ENCODE measurements at regions not wholly inside any gene's neighbourhood (a gene's known extent, or its start where the extent isn't known, plus 50 kb on each side); places are given as distances from the start of the nearest gene placed in this dataset.

DNA sequence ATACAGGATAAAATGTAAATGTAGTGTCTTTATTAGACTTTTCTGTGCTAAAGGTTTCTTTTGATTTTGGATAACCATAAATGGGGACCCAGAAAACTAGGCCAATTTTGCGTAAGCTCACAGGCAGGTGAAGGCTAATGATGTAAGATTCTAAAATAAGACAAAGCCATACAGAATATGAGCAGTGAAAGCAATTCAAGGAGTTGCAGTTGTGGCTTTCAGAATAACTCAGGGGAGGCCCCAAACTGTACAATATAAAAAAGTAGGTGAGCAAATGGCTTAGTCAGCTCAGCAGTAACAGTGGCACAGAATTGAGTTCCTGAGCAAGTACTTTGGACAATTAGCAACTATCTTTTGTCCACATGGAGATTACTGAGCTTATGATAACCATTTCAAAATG lies 81.7 kb upstream of the NRP1 start:
- DNase-seq (ENCODE audit: low read depth in 2 of 2): no peak

DNA sequence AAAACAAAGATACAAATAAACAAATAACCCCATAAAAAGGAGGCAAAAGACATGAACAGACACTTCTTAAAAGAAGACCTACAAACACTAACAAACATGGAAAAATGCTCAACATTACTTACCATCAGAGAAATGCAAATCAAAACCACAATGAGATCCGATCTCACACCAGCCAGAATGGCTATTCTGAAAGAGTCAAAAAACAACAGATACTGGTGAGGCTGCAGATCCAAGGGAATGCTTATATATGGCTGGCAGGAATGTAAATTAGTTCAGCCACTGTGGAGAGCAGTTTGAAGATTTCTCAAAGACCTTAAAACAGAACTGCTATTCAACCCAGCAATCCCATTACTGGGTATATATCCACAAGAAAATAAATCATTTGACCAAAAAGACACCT lies 80.4 kb upstream of the NRP1 start:
- no peak for DNase-seq (ENCODE audit: low read depth in 2 of 2)

DNA sequence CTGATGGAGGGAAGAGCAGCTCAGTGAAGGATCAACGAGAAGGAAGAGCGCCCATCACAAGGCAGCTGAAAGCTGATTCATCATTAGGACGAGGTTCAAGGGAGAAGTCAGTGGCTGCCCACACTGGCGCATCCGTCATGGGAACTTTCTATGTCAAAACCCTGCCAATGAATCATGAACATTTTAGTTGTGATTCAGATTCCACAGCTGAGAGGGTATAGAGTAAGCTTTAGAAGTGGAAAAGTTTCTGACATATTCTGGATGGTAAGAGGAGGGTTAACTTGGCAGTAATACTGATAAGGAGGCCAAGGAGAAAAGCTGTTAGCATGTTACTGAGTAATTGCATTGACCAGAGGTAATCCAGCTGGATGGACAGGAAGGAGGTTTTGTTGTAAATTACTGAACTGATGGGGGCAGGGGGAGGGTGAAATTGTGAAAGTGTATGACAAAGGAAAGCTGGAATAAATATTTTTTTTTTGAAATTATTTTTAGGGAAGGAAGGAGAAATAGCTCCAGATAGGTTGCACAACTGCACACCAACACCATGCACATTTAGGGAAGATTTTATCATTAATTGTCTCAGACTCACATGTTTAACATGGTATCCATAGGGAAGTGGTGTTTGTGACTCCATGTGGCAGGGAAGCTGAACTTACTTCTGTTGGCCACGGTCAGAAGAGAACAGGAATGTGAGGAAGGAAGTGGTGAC lies 78.3 kb upstream of the NRP1 start:
- DNase-seq (ENCODE audit: low read depth in 2 of 2): peak; percentile 78 to 80

- no peak for DNase-seq (ENCODE audit: low read depth in 2 of 2)
Measured at GRCh38 chr10:33412241-33412640, 77.8 kb upstream of the NRP1 start.

- DNase-seq (ENCODE audit: low read depth in 2 of 2): no peak
Measured at GRCh38 chr10:33410860-33411234, 76.4 kb upstream of the NRP1 start.

DNA sequence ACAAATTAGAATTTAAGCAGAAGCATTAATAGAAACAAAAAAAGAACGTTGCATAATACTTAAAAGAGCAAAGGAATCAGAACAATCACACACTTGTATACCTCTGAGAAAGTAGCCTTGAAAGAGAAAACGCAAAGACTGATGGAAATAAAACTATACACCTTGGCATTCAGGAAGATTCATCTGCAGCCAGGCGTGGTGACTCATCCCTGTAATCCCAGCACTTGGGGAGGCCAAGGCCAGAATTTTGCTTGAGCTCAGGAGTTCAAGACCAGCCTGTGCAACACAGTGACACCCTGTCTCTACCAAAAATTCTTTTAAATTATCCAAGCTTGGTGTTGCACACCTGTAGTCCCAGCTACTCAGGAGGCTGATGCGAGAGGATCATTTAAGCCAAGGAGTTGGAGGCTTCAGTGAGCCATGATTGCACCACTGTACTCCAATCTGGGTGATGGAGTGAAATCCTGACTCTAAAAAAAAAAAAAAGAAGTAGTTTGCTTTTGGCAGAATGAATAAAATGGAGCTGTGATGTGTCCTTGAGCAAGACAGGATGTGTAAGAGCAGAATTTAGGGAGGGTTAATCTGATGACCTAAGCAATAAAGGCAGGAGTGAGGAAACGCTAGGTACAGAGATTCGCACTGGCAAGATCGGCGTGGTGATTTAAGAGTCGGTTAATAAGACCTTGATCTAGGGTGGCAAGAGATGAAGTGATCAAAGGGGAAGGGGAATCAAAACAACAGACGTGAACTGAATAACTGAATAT lies 75.8 kb upstream of the NRP1 start:
- DNase-seq (ENCODE audit: low read depth in 2 of 2): no peak

DNA sequence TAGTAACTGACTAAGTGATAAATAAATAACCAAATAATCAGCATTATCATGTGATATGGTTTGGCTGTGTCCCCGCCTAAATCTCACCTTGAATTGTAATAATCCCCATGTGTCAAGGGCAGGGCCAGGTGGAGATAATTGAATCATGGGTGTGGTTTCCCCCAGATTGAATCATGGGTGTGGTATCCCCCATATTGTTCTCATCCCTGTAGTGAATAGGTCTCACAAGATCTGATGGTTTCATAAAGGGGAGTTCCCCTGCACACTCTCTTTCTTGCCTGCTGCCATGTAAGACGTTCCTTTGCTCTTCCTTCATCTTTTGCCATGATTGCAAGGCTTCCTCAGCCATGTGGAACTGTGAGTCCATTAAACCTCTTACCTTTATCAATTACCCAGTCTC lies 72.1 kb upstream of the NRP1 start:
- DNase-seq (ENCODE audit: low read depth in 2 of 2): no peak

DNA sequence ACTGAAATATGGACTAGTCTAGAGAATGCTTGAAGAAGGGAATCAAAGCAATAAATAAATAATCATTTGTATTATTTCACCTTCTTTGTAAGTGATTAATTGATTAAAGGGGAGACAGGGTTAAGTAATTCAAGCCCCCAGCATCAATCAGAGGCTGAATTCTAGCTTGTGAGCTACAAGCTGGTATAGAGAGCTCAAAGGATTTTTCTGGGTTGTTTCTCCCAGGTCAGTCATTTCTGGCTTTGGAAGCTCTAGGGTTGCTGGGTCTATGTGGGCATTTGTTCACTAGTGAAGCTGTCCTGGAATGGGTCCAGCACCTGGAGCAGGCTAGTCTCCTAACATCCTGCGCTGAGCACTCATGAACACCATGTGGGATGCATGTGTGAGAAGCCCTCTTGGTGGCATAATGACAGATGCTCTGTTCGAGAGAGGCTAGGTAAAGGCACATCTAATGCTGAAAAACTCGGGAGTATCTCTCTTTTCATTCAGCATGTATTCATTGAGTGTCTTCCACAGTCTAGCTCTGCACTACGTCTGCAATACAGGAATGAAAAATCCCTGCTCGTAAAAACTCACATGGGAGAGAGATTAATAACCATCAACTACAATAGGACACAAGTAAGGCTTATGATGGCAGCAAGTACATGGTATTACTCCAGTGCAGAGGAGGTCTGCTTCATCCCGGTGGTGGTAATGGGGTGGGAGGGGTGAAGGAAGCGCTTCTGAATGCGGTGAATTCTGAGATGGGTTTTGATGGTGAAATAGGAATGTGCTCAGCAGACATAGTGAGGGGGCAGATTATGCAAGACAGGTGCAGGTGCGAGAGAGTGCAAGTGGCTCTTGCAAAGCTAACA lies 68.0 kb upstream of the NRP1 start:
- no peak for DNase-seq (ENCODE audit: low read depth in 2 of 2)

GRCh38 chr10:33401300-33401699 lies 66.8 kb upstream of the NRP1 start:
- no peak for DNase-seq (ENCODE audit: low read depth in 2 of 2)

GRCh38 chr10:33398796-33399195 lies 64.3 kb upstream of the NRP1 start:
- DNase-seq (ENCODE audit: low read depth in 2 of 2): no peak

DNA sequence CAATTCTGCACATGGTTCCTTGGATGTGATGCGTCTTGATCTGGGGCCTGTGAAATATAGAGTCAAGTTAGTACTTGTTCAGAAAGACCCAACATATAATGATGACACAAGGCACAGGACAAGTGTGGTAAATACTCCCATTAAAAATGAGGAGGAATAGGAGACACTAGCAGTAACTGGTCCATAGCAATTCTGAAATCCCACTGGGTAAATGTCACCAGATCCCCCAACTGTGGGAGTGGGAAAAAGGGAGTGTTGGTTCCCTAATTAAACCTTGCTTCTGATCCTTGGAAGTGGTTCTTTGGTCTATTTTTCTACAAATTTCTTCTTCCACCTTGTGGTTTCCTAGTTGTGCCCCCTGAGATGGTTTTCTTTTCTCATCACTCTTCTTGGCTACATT lies 62.5 kb upstream of the NRP1 start:
- no peak for DNase-seq (ENCODE audit: low read depth in 2 of 2)

GRCh38 chr10:33396279-33396678 lies 61.8 kb upstream of the NRP1 start:
- no peak for DNase-seq (ENCODE audit: low read depth in 2 of 2)

DNA sequence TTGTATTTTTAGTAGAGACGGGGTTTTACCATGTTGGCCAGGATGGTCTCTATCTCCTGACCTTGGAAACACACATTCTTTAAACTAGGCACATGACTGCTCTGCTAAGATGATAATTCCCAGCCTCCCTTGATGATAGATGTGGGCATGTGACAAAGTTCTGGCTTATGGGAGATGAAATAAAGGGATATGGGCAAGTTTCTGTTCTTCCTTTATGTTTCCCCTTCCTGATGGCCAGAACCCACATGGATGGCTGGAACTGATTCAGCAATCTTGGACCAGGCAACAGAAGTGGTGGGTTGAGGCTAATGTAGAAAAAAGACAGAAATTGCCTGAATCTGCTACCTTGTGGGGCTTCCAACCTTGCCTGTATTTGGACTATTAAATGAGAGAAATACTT lies 60.7 kb upstream of the NRP1 start:
- DNase-seq (ENCODE audit: low read depth in 2 of 2): no peak

DNA sequence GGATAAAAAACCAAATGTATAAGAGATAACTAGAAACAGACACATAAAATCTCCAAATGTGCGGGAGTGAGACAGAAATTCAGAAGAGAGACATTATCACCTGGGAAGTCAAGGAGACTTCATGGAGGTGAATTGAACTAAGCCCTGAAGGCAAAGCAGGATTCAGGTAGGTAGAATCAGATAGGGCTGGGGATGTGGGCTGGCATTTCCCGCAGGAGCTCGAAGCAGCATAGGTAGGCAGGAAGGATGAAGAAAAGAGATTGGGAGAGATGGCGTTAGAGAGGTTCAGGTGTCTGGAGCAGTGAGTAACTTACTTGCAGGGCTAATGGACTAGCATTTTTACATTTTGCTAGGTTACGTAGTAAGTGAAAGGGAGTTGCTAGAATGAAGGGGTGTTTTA lies 58.2 kb upstream of the NRP1 start:
- DNase-seq (ENCODE audit: low read depth in 2 of 2): no peak

GRCh38 chr10:33391611-33392465 lies 57.4 kb upstream of the NRP1 start:
- DNase-seq (ENCODE audit: low read depth in 2 of 2): no peak

DNA sequence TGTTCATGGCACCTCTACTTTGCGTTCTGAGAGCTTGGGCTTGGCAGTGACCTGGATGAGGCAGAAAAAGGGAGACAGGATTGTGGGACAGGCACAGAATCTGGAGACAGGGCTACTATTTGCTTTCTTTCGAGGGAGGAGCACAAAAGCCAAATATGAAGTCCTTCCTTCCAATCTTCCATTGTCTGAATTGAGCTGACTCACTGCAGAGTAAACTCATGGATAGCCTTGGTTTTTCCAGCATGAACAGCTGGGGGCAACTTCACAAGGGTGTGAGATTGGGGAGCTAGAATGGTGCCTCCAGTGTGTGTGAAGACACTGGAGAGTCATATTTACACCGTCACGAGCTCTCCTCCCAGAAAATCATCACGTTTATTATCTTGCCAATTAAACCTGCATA lies 55.6 kb upstream of the NRP1 start:
- DNase-seq (ENCODE audit: low read depth in 2 of 2): no peak

- no peak for DNase-seq (ENCODE audit: low read depth in 2 of 2)
Measured at GRCh38 chr10:33388785-33389184, 54.3 kb upstream of the NRP1 start.

DNA sequence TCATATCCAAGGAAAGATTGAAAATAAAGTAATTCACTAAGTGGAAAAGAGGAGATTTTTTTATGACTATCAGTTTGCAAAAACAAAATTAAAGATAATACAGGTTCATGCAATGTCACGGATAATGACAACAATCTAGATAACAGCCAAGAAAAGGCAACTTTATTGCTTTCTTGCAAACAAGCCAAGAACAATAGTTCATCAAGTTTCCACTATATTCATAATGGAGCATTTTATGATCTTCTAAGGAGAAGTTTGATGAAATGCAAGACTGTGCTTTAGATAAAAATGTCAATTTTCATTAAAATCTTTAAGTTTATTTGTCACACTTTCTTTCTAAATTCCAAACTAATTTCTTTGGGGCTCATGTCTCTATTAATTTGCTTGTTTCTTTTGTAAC lies 53.9 kb upstream of the NRP1 start:
- no peak for DNase-seq (ENCODE audit: low read depth in 2 of 2)

DNA sequence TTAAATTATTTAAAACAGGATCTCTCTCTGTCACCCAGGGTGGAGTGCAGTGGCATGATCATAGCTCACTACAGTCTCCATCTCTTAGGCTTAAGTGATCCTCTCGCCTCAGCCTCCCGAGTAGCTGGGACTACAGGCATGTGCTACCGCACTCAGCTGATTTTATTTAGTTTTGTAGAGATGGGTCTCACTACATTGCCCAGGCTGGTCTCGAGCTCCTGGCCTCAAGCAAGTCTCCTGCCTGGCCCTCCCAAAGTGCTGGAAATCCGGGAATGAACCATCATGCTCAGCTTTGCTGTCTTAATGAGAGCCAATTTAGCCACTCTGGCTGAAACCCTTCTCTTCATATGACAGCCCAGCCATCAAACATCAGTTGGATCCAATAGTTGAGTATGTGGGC lies 53.3 kb upstream of the NRP1 start:
- no peak for DNase-seq (ENCODE audit: low read depth in 2 of 2)

GRCh38 chr10:33386926-33387325 lies 52.5 kb upstream of the NRP1 start:
- DNase-seq (ENCODE audit: low read depth in 2 of 2): no peak

- no peak for DNase-seq (ENCODE audit: low read depth in 2 of 2)
Measured at GRCh38 chr10:33385686-33386085, 51.2 kb upstream of the NRP1 start.

GRCh38 chr10:33385015-33385414 lies 50.5 kb upstream of the NRP1 start:
- DNase-seq (ENCODE audit: low read depth in 2 of 2): no peak

Data from fibroblast of skin of left biceps (primary cell).